ENCODE measurements at regions not wholly inside any gene's neighbourhood (a gene's known extent, or its start where the extent isn't known, plus 50 kb on each side); places are given as distances from the start of the nearest gene placed in this dataset.

GRCh38 chr9:87075537-87075936 lies 128.2 kb upstream of the GAS1 start:
- TF ChIP-seq CTCF (IDR thresholded peaks at IDR 0.05; ENCODE audit: low read depth, low read length) (no peak), EZH2phosphoT487 (IDR thresholded peaks at IDR 0.05; ENCODE audit: low read depth) (no peak)
